B cell (primary cell): ENCODE measurements at regions not wholly inside any gene's neighbourhood (a gene's known extent, or its start where the extent isn't known, plus 50 kb on each side); places are given as distances from the start of the nearest gene placed in this dataset.

ENCODE experiments used
- ATAC-seq: fragments of 200-7000 bp; cut with Tn5 transposase; one replicate; pipeline ENCODE4 v1.10.0; 2021; ENCODE audit warnings: low read depth, mild to moderate bottlenecking, moderate number of reproducible peaks, moderate library complexity
- CTCF ChIA-PET: fragments of 350-600 bp; sonication (Branson Sonifier 250); formaldehyde crosslinking; loops from one replicate; lab custom pipeline; 2021; ENCODE audit warnings: antibody characterized with exemption, inconsistent platforms; lab: Charles Lee
- POLR2A ChIA-PET: fragments of 350-600 bp; sonication (Branson Sonifier 250); formaldehyde crosslinking; loops from one replicate; lab custom pipeline; 2021; ENCODE audit warnings: antibody characterized with exemption; lab: Charles Lee
- DNase-seq: peaks from one replicate; pipeline ENCODE4 v3.0.0; 2013
- H2AFZ ChIP-seq: 2 replicates; pipeline ENCODE4 v1.6.1; 2012; ENCODE audit warnings: mild to moderate bottlenecking, low read depth, low read length; ENCODE audit not compliant: insufficient read depth, poor library complexity, severe bottlenecking
- H3K27ac ChIP-seq, 2 donors: 1 replicate in 1 of 2; 2 replicates in 1 of 2; pipeline ENCODE4 v1.5.1; 2012 to 2013; ENCODE audit warnings: low read length in 2 of 2, mild to moderate bottlenecking in 2 of 2, moderate library complexity in 1 of 2
- H3K27me3 ChIP-seq, 4 experiments: fragments of 200-600 bp in 1 of 4; sonication (generic) in 1 of 4; replicated peaks in 1 of 4; 1 replicate in 2 of 4; 2 replicates in 2 of 4; pipeline versions ENCODE4 v1.6.1 to v1.7.0; 2013 to 2016; ENCODE audit warnings: low read length in 3 of 4, mild to moderate bottlenecking in 2 of 4, mixed read lengths in 1 of 4, moderate library complexity in 1 of 4; ENCODE audit not compliant: insufficient read depth in 4 of 4, control insufficient read depth in 3 of 4; ENCODE audit errors: control extremely low read depth in 1 of 4
- H3K36me3 ChIP-seq, 2 experiments: replicated peaks in 1 of 2; 1 replicate in 1 of 2; 2 replicates in 1 of 2; pipeline versions ENCODE4 v1.6.1 to v1.7.1; 2013; ENCODE audit warnings: low read length in 1 of 2; ENCODE audit not compliant: insufficient read depth in 2 of 2, control insufficient read depth in 1 of 2; ENCODE audit errors: control extremely low read depth in 1 of 2, extremely low read depth in 1 of 2
- H3K4me1 ChIP-seq, 2 donors: fragments of 200-600 bp in 1 of 2; sonication (generic) in 1 of 2; 1 replicate in 1 of 2; 2 replicates in 1 of 2; pipeline versions ENCODE4 v1.5.1 to v1.6.1; 2013 to 2017; ENCODE audit warnings: low read length in 2 of 2; ENCODE audit not compliant: control insufficient read depth in 2 of 2, insufficient read depth in 2 of 2
- H3K4me2 ChIP-seq: replicated peaks from 2 replicates; pipeline ENCODE3; 2012; ENCODE audit warnings: mild to moderate bottlenecking, low read depth, low read length; ENCODE audit not compliant: poor library complexity, severe bottlenecking
- H3K4me3 ChIP-seq, 5 experiments: fragments of 200-600 bp in 1 of 5; sonication (generic) in 1 of 5; 1 replicate in 3 of 5; 2 replicates in 2 of 5; pipeline versions ENCODE4 v1.5.1 to v1.7.0; 2011 to 2016; ENCODE audit warnings: low read length in 4 of 5, mild to moderate bottlenecking in 4 of 5, low read depth in 2 of 5, control low read depth in 1 of 5, moderate library complexity in 1 of 5; ENCODE audit not compliant: insufficient read depth in 1 of 5; ENCODE audit errors: control extremely low read depth in 1 of 5, extremely low read depth in 1 of 5
- H3K79me2 ChIP-seq: fragments of 200-600 bp; sonication (generic); one replicate; pipeline ENCODE4 v1.6.0; 2016; ENCODE audit warnings: low read length; ENCODE audit not compliant: control insufficient read depth, insufficient read depth
- H3K9ac ChIP-seq: fragments of 200-600 bp; sonication (generic); 2 replicates; pipeline ENCODE4 v1.6.1; 2017; ENCODE audit warnings: mild to moderate bottlenecking, low read length, moderate library complexity
- H3K9me3 ChIP-seq, 3 donors: one replicate each; pipeline versions ENCODE4 v1.6.1 to v1.7.1; 2013; ENCODE audit warnings: low read length in 2 of 3; ENCODE audit not compliant: control insufficient read depth in 2 of 3, insufficient read depth in 1 of 3; ENCODE audit errors: control extremely low read depth in 1 of 3
- H4K20me1 ChIP-seq: 2 replicates; pipeline ENCODE4 v1.6.0; 2012; ENCODE audit warnings: mild to moderate bottlenecking, low read length; ENCODE audit not compliant: insufficient read depth, control insufficient read depth, poor library complexity, severe bottlenecking
- H3K27ac Mint-ChIP-seq: one replicate; pipeline ENCODE4 v1.8.0; 2021; ENCODE audit warnings: mixed read lengths
- H3K27me3 Mint-ChIP-seq: one replicate; pipeline ENCODE4 v1.8.0; 2021; ENCODE audit warnings: mixed read lengths
- H3K4me1 Mint-ChIP-seq: one replicate; pipeline ENCODE4 v1.8.0; 2021; ENCODE audit warnings: mixed read lengths
- H3K4me3 Mint-ChIP-seq: one replicate; pipeline ENCODE4 v1.8.0; 2021; ENCODE audit warnings: mixed read lengths
- H3K9me3 Mint-ChIP-seq: one replicate; pipeline ENCODE4 v1.8.0; 2022; ENCODE audit warnings: mixed read lengths; ENCODE audit not compliant: insufficient read depth
- CTCF ChIP-seq: fragments of 200-600 bp; IDR thresholded peaks from one replicate; pipeline ENCODE4 v1.8.0; 2022; ENCODE audit warnings: antibody characterized with exemption, mild to moderate bottlenecking
- EZH2 ChIP-seq: IDR thresholded peaks from 2 replicates; pipeline ENCODE4 v1.6.1; 2012; ENCODE audit warnings: borderline replicate concordance, low read depth, mild to moderate bottlenecking, moderate library complexity, low read length; ENCODE audit not compliant: insufficient read depth, poor library complexity, severe bottlenecking
- WGBS: methylation state at CpG from one replicate; pipeline ENCODE4 v1.1.5; 2013; ENCODE audit warnings: missing lambda C conversion rate; ENCODE audit not compliant: insufficient coverage; 5-methylcytosine and 5-hydroxymethylcytosine counted together
- intact Hi-C: fragments of 100-400 bp; cut with micrococcal nuclease; formaldehyde crosslinking; loops from one replicate; pipeline ENCODE4 v1.10.0; 2022

GRCh38 chr11:92512204-92512569, 287.6 kb downstream of the FAT3 start:
- no peak overlapping the region for H3K4me3 Mint-ChIP-seq

GRCh38 chr11:92523611-92524010, 299.0 kb downstream of the FAT3 start:
- Histone ChIP-seq H3K27me3 (no peaks in the 10 kb centered on the region), H3K4me2 (no peak overlapping the region), H3K9ac (no peak overlapping the region), H3K4me3 (no peak overlapping the region), H3K9me3 (no peaks in the 10 kb centered on the region), H3K79me2 (no peaks in the 10 kb centered on the region), H2AFZ (no peak overlapping the region), H3K27ac (no peak overlapping the region), H4K20me1 (no peaks in the 10 kb centered on the region), H3K4me1 (no peaks in the 10 kb centered on the region), H3K36me3 (no peaks in the 10 kb centered on the region)
- Mint-ChIP-seq H3K27me3 (no peaks in the 10 kb centered on the region), H3K4me3 (no peak overlapping the region), H3K4me1 (no peaks in the 10 kb centered on the region), H3K27ac (no peak overlapping the region), H3K9me3 (no peaks in the 10 kb centered on the region)
- ATAC-seq (no peak), DNase-seq (no peak)
- WGBS: 60% methylated on average over 1 of the region's 3 CpGs
- ChIA-PET POLR2A (no interaction called here), CTCF (no interaction called here)
- TF ChIP-seq CTCF (no peak), EZH2 (no peak)
- intact Hi-C loops: no loop called here

More at GRCh38 chr11:92512204-92512569, 287.6 kb downstream of the FAT3 start:
- Histone ChIP-seq H3K4me1 (no peaks in the 10 kb centered on the region), H3K27ac (no peak overlapping the region), H3K9me3 (no peaks in the 10 kb centered on the region), H2AFZ (no peak overlapping the region), H3K36me3 (no peaks in the 10 kb centered on the region), H4K20me1 (no peaks in the 10 kb centered on the region), H3K79me2 (no peaks in the 10 kb centered on the region), H3K9ac (no peak overlapping the region), H3K27me3 (no peaks in the 10 kb centered on the region), H3K4me3 (no peak overlapping the region), H3K4me2 (no peak overlapping the region)
- peaks cover 4% of the 10 kb centered on the region for H3K9me3 Mint-ChIP-seq
- CTCF ChIA-PET: no interaction called here
- POLR2A ChIA-PET: no interaction called here
- intact Hi-C loops: no loop called here
- no peaks in the 10 kb centered on the region for H3K27me3 Mint-ChIP-seq
- no peaks in the 10 kb centered on the region for H3K4me1 Mint-ChIP-seq
- ATAC-seq: no peak
- no peak for DNase-seq
- H3K27ac Mint-ChIP-seq: no peak overlapping the region
- TF ChIP-seq CTCF: no peak
- no peak for TF ChIP-seq EZH2
